ENCODE measurements at regions not wholly inside any gene's neighbourhood (a gene's known extent, or its start where the extent isn't known, plus 50 kb on each side); places are given as distances from the start of the nearest gene placed in this dataset.

DNA sequence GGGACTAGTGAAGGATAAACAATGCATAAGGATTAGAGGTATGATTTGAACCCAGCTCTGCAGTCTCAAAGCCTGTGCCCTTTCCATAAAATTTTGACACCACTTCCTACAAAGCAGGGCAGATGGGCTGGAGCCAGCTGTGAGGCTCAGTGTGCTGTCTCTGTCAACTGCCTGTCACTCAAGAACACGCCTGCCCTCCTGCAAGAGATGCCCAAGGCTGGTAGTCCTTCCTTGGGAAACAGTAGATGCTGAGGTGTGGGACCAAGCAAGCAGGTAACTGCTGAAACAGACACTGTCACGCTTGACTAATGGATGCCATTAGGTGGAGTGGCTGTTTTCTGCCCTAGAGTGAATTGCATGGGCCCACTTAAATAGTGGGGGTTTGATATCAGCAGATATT, 402.0 kb downstream of the PTPRU start:
- no peak for TF ChIP-seq SIN3A (IDR thresholded peaks at IDR 0.05; ENCODE audit: low read depth, low read length)
- TF ChIP-seq RCOR1 (conservative IDR thresholded peaks at IDR 0.05; ENCODE audit: low read depth, low read length), result no peak
- TF ChIP-seq POLR2A (IDR thresholded peaks at IDR 0.05; ENCODE audit: low read depth, low read length), result no peak
- TF ChIP-seq, protein P1, sequence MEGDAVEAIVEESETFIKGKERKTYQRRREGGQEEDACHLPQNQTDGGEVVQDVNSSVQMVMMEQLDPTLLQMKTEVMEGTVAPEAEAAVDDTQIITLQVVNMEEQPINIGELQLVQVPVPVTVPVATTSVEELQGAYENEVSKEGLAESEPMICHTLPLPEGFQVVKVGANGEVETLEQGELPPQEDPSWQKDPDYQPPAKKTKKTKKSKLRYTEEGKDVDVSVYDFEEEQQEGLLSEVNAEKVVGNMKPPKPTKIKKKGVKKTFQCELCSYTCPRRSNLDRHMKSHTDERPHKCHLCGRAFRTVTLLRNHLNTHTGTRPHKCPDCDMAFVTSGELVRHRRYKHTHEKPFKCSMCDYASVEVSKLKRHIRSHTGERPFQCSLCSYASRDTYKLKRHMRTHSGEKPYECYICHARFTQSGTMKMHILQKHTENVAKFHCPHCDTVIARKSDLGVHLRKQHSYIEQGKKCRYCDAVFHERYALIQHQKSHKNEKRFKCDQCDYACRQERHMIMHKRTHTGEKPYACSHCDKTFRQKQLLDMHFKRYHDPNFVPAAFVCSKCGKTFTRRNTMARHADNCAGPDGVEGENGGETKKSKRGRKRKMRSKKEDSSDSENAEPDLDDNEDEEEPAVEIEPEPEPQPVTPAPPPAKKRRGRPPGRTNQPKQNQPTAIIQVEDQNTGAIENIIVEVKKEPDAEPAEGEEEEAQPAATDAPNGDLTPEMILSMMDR (IDR thresholded peaks at IDR 0.05 in 2 of 3, conservative IDR thresholded peaks at IDR 0.05 in 1 of 3; ENCODE audit: control insufficient read depth in 2 of 3, extremely low read depth in 1 of 3, insufficient read depth in 1 of 3, low read depth in 3 of 3, low read length in 3 of 3), result no peak
- TF ChIP-seq, protein P2, sequence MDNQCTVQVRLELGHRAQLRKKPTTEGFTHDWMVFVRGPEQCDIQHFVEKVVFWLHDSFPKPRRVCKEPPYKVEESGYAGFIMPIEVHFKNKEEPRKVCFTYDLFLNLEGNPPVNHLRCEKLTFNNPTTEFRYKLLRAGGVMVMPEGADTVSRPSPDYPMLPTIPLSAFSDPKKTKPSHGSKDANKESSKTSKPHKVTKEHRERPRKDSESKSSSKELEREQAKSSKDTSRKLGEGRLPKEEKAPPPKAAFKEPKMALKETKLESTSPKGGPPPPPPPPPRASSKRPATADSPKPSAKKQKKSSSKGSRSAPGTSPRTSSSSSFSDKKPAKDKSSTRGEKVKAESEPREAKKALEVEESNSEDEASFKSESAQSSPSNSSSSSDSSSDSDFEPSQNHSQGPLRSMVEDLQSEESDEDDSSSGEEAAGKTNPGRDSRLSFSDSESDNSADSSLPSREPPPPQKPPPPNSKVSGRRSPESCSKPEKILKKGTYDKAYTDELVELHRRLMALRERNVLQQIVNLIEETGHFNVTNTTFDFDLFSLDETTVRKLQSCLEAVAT (IDR thresholded peaks at IDR 0.05), result no peak
- TF ChIP-seq NR2F1 (conservative IDR thresholded peaks at IDR 0.05), result no peak
